ENCODE measurements at regions not wholly inside any gene's neighbourhood (a gene's known extent, or its start where the extent isn't known, plus 50 kb on each side); places are given as distances from the start of the nearest gene placed in this dataset.

GRCh38 chr4:177726111-177726510, 283.9 kb upstream of the AGA start:
- no peak for TF ChIP-seq CTCF (IDR thresholded peaks at IDR 0.05; ENCODE audit: insufficient read depth, low read depth, low read length)
- no peak for DNase-seq (ENCODE audit: low read depth)
- no peak overlapping the region for H3K4me3 ChIP-seq (ENCODE audit: low read depth, low read length)

GRCh38 chr4:177728361-177729152, 286.3 kb upstream of the AGA start:
- TF ChIP-seq CTCF (IDR thresholded peaks at IDR 0.05; ENCODE audit: insufficient read depth, low read depth, low read length) = no peak
- DNase-seq (ENCODE audit: low read depth) = no peak
- H3K4me3 ChIP-seq (ENCODE audit: low read depth, low read length) = no peak overlapping the region

- H3K4me3 ChIP-seq (ENCODE audit: low read depth, low read length) = no peak overlapping the region
- no peak for DNase-seq (ENCODE audit: low read depth)
- no peak for TF ChIP-seq CTCF (IDR thresholded peaks at IDR 0.05; ENCODE audit: insufficient read depth, low read depth, low read length)
Observed at GRCh38 chr4:177729681-177730080, 287.4 kb upstream of the AGA start.

GRCh38 chr4:177737387-177737940, 295.2 kb upstream of the AGA start:
- TF ChIP-seq CTCF (IDR thresholded peaks at IDR 0.05; ENCODE audit: insufficient read depth, low read depth, low read length) = no peak
- peak; percentile 2 for DNase-seq (ENCODE audit: low read depth)
- no peak overlapping the region for H3K4me3 ChIP-seq (ENCODE audit: low read depth, low read length)

- DNase-seq (ENCODE audit: low read depth) = peak; percentile 3
- TF ChIP-seq CTCF (IDR thresholded peaks at IDR 0.05; ENCODE audit: insufficient read depth, low read depth, low read length) = no peak
- H3K4me3 ChIP-seq (ENCODE audit: low read depth, low read length) = no peak overlapping the region
Observed at GRCh38 chr4:177740563-177740962, 298.3 kb upstream of the AGA start.

- H3K4me3 ChIP-seq (ENCODE audit: low read depth, low read length) = no peak overlapping the region
- DNase-seq (ENCODE audit: low read depth) = no peak
- TF ChIP-seq CTCF (IDR thresholded peaks at IDR 0.05; ENCODE audit: insufficient read depth, low read depth, low read length) = no peak
Observed at GRCh38 chr4:177759729-177760128, 317.5 kb upstream of the AGA start.
